ENCODE measurements at regions not wholly inside any gene's neighbourhood (a gene's known extent, or its start where the extent isn't known, plus 50 kb on each side); places are given as distances from the start of the nearest gene placed in this dataset.

- no peaks in the 10 kb centered on the region for H3K9me3 ChIP-seq (ENCODE audit: control insufficient read depth, insufficient read depth, low read depth, low read length)
- no peak overlapping the region for H3K9ac ChIP-seq (ENCODE audit: insufficient read depth, low read length)
- no peaks in the 10 kb centered on the region for H3K27me3 ChIP-seq (ENCODE audit: control insufficient read depth, insufficient read depth, low read length)
- no peaks in the 10 kb centered on the region for H3K4me1 ChIP-seq (ENCODE audit: control insufficient read depth, extremely low read depth, insufficient read depth, low read length)
- H2AFZ ChIP-seq (ENCODE audit: low read length), result no peak overlapping the region
- H3K36me3 ChIP-seq (ENCODE audit: control insufficient read depth, insufficient read depth, low read length), result no peaks in the 10 kb centered on the region
- TF ChIP-seq EZH2 (IDR thresholded peaks at IDR 0.05; ENCODE audit: low read length, missing control alignments), result no peak
- no peak for TF ChIP-seq CTCF (conservative IDR thresholded peaks at IDR 0.05 in 1 of 2, IDR thresholded peaks at IDR 0.05 in 1 of 2; ENCODE audit: low read depth in 1 of 2, low read length in 2 of 2)
- no peak for DNase-seq (ENCODE audit: low read depth in 2 of 2)
- H4K20me1 ChIP-seq (ENCODE audit: control insufficient read depth, extremely low read depth, insufficient read depth, low read length), result no peaks in the 10 kb centered on the region
- no peak overlapping the region for H3K27ac ChIP-seq (ENCODE audit: insufficient read depth, low read length)
- H3K79me2 ChIP-seq (ENCODE audit: control insufficient read depth, insufficient read depth, low read length), result no peaks in the 10 kb centered on the region
- H3K4me3 ChIP-seq (replicated peaks in 1 of 4; ENCODE audit: control extremely low read depth in 1 of 4, insufficient read depth in 1 of 4, low read depth in 3 of 4, low read length in 4 of 4), result no peak overlapping the region
- no peak overlapping the region for H3K4me2 ChIP-seq (ENCODE audit: extremely low read depth, insufficient read depth, low read length)
Observed at GRCh38 chr14:56023661-56024081, 94.5 kb upstream of the PELI2 start.

GRCh38 chr14:56025191-56025590 is 93.0 kb upstream of the PELI2 start:
- Histone ChIP-seq H3K27me3 (ENCODE audit: control insufficient read depth, insufficient read depth, low read length) (no peaks in the 10 kb centered on the region), H4K20me1 (ENCODE audit: control insufficient read depth, extremely low read depth, insufficient read depth, low read length) (no peaks in the 10 kb centered on the region), H3K9ac (ENCODE audit: insufficient read depth, low read length) (no peak overlapping the region), H3K9me3 (ENCODE audit: control insufficient read depth, insufficient read depth, low read depth, low read length) (no peaks in the 10 kb centered on the region), H3K4me2 (ENCODE audit: extremely low read depth, insufficient read depth, low read length) (no peak overlapping the region), H3K4me3 (replicated peaks in 1 of 4; ENCODE audit: control extremely low read depth in 1 of 4, insufficient read depth in 1 of 4, low read depth in 3 of 4, low read length in 4 of 4) (no peak overlapping the region), H3K79me2 (ENCODE audit: control insufficient read depth, insufficient read depth, low read length) (no peaks in the 10 kb centered on the region), H2AFZ (ENCODE audit: low read length) (no peak overlapping the region), H3K36me3 (ENCODE audit: control insufficient read depth, insufficient read depth, low read length) (no peaks in the 10 kb centered on the region), H3K27ac (ENCODE audit: insufficient read depth, low read length) (no peak overlapping the region), H3K4me1 (ENCODE audit: control insufficient read depth, extremely low read depth, insufficient read depth, low read length) (no peaks in the 10 kb centered on the region)
- no peak for TF ChIP-seq CTCF (conservative IDR thresholded peaks at IDR 0.05 in 1 of 2, IDR thresholded peaks at IDR 0.05 in 1 of 2; ENCODE audit: low read depth in 1 of 2, low read length in 2 of 2)
- TF ChIP-seq EZH2 (IDR thresholded peaks at IDR 0.05; ENCODE audit: low read length, missing control alignments), result no peak
- DNase-seq (ENCODE audit: low read depth in 2 of 2), result no peak

GRCh38 chr14:56026506-56026905 is 91.7 kb upstream of the PELI2 start:
- Histone ChIP-seq H3K9ac (ENCODE audit: insufficient read depth, low read length) (no peak overlapping the region), H4K20me1 (ENCODE audit: control insufficient read depth, extremely low read depth, insufficient read depth, low read length) (no peaks in the 10 kb centered on the region), H3K27me3 (ENCODE audit: control insufficient read depth, insufficient read depth, low read length) (no peaks in the 10 kb centered on the region), H3K27ac (ENCODE audit: insufficient read depth, low read length) (no peak overlapping the region), H3K4me1 (ENCODE audit: control insufficient read depth, extremely low read depth, insufficient read depth, low read length) (no peaks in the 10 kb centered on the region), H3K79me2 (ENCODE audit: control insufficient read depth, insufficient read depth, low read length) (no peaks in the 10 kb centered on the region), H3K4me3 (replicated peaks in 1 of 4; ENCODE audit: control extremely low read depth in 1 of 4, insufficient read depth in 1 of 4, low read depth in 3 of 4, low read length in 4 of 4) (no peak overlapping the region), H3K4me2 (ENCODE audit: extremely low read depth, insufficient read depth, low read length) (no peak overlapping the region), H3K9me3 (ENCODE audit: control insufficient read depth, insufficient read depth, low read depth, low read length) (no peaks in the 10 kb centered on the region), H3K36me3 (ENCODE audit: control insufficient read depth, insufficient read depth, low read length) (no peaks in the 10 kb centered on the region), H2AFZ (ENCODE audit: low read length) (no peak overlapping the region)
- DNase-seq (ENCODE audit: low read depth in 2 of 2), result no peak
- TF ChIP-seq CTCF (conservative IDR thresholded peaks at IDR 0.05 in 1 of 2, IDR thresholded peaks at IDR 0.05 in 1 of 2; ENCODE audit: low read depth in 1 of 2, low read length in 2 of 2), result no peak
- no peak for TF ChIP-seq EZH2 (IDR thresholded peaks at IDR 0.05; ENCODE audit: low read length, missing control alignments)
